Small intestine (tissue), 7 donors: ENCODE measurements at regions not wholly inside any gene's neighbourhood (a gene's known extent, or its start where the extent isn't known, plus 50 kb on each side); places are given as distances from the start of the nearest gene placed in this dataset.

Experiments used
- DNase-seq, 2 donors: peaks; one replicate each; pipeline versions ENCODE4 v3.0.0 to v3.0.0-alpha.2; 2013
- FAIRE-seq: peaks from 2 replicates; lab custom pipeline; 2012; peaks lifted over from hg19 to GRCh38; lab: Jason Lieb, UNC
- H3K27ac ChIP-seq, 3 donors: one replicate each; pipeline ENCODE4 v1.5.1; 2013; ENCODE audit warnings: low read length in 2 of 3, mild to moderate bottlenecking in 2 of 3, control low read depth in 1 of 3, inconsistent platforms in 1 of 3, low read depth in 1 of 3, moderate library complexity in 1 of 3
- H3K27me3 ChIP-seq, 3 donors: one replicate each; pipeline ENCODE4 v1.6.1; 2013; ENCODE audit warnings: low read length in 3 of 3, inconsistent platforms in 1 of 3; ENCODE audit not compliant: control insufficient read depth in 3 of 3, insufficient read depth in 3 of 3
- H3K36me3 ChIP-seq, 3 donors: one replicate each; pipeline ENCODE4 v1.6.1; 2013; ENCODE audit warnings: low read length in 3 of 3, inconsistent platforms in 1 of 3, low read depth in 1 of 3, mild to moderate bottlenecking in 1 of 3, moderate library complexity in 1 of 3; ENCODE audit not compliant: control insufficient read depth in 3 of 3, insufficient read depth in 2 of 3
- H3K4me1 ChIP-seq, 3 donors: one replicate each; pipeline ENCODE4 v1.6.1; 2013; ENCODE audit warnings: low read length in 2 of 3, inconsistent platforms in 1 of 3, low read depth in 1 of 3, mild to moderate bottlenecking in 1 of 3, moderate library complexity in 1 of 3; ENCODE audit not compliant: control insufficient read depth in 3 of 3, insufficient read depth in 2 of 3
- H3K4me3 ChIP-seq, 3 donors: one replicate each; pipeline ENCODE4 v1.5.1; 2013; ENCODE audit warnings: low read length in 3 of 3, control low read depth in 1 of 3, inconsistent platforms in 1 of 3, low read depth in 1 of 3, mild to moderate bottlenecking in 1 of 3, moderate library complexity in 1 of 3
- H3K9me3 ChIP-seq, 2 donors: one replicate each; pipeline ENCODE4 v1.6.1; 2013; ENCODE audit warnings: low read depth in 1 of 2, low read length in 1 of 2; ENCODE audit not compliant: control insufficient read depth in 2 of 2, insufficient read depth in 1 of 2
- WGBS, 3 donors: extraction: QIAGEN DNeasy Blood & Tissue Kit; methylation state at CpG; one replicate each; pipeline ENCODE4 v1.1.7; 2013; 5-methylcytosine and 5-hydroxymethylcytosine counted together
- donor health status: healthy with polysubstance abuse.
- donor health status: control.
- donor health status: control.
- donor health status: Bipolar disorder and iron deficiency.
- donor health status: healthy.

DNA sequence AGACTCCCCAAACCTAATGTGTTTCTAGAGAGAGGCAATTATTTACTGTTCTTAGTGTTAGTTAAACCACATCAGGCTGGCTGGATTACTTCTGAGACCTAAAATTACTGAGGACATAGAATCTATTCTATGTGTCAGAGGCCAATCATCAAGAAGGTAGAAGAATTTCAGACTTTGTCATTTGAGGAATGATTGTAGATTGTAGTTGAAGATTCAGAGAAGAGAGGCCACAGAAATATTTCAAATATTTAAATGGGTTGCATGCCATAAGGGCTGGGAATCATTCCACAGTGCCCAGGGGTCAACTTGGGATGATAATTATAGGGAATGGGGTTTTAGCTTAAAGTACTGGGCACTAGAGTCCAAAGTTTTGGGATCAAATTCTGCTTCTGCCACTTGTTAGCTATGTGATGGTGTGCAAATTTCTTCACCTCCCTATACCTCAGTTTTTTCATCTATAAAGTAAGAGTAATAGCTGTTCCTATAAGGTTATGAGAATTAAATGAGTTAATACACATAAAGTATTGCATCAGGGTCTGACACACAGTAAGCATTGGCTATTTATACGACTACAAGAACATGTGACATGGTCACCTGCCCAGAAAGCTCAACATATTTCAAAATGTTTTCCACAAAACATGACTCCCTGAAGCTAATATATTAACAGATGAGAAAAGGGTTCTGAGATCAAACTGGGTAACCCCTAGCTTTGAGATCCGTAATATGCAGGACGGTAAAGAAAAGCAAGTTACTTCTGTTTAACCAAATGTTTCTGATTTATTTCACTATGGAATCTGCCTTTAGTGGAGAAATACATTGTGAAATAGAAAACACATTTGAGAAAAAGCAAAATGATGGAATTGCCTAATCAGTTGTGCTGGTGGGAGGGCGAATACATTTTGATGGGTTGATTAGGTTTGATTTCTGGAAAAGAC, 69.7 kb upstream of the SPAG17 start:
- H3K4me1 ChIP-seq: no peaks in the 10 kb centered on the region
- no peaks in the 10 kb centered on the region for H3K36me3 ChIP-seq
- H3K27ac ChIP-seq: no peak overlapping the region
- H3K4me3 ChIP-seq: no peak overlapping the region
- no peak for DNase-seq
- no peaks in the 10 kb centered on the region for H3K9me3 ChIP-seq
- no peak for FAIRE-seq
- WGBS, 3 donors: 83 to 90% (median 86%) methylated on average over 4 of the region's 4 CpGs
- no peaks in the 10 kb centered on the region for H3K27me3 ChIP-seq

- Histone ChIP-seq H3K4me3 (no peak overlapping the region), H3K4me1 (no peaks in the 10 kb centered on the region), H3K9me3 (no peaks in the 10 kb centered on the region), H3K27ac (no peak overlapping the region), H3K36me3 (no peaks in the 10 kb centered on the region), H3K27me3 (no peaks in the 10 kb centered on the region)
- 57 to 71% (median 65%) methylated on average over 2 of the region's 2 CpGs for WGBS, 3 donors
- FAIRE-seq: no peak
- DNase-seq: no peak
Measured at GRCh38 chr1:118254001-118254400, 69.0 kb upstream of the SPAG17 start.

GRCh38 chr1:118253053-118253915, 68.3 kb upstream of the SPAG17 start:
- Histone ChIP-seq H3K27ac (no peak overlapping the region), H3K4me1 (no peaks in the 10 kb centered on the region), H3K36me3 (no peaks in the 10 kb centered on the region), H3K27me3 (no peaks in the 10 kb centered on the region), H3K9me3 (no peaks in the 10 kb centered on the region), H3K4me3 (no peak overlapping the region)
- 60 to 69% (median 65%) methylated on average over 10 of the region's 10 CpGs for WGBS, 3 donors
- DNase-seq (no peak), FAIRE-seq (no peak)

GRCh38 chr1:118252624-118253023, 67.6 kb upstream of the SPAG17 start:
- DNase-seq: no peak

GRCh38 chr1:118250232-118250631, 65.2 kb upstream of the SPAG17 start:
- H3K36me3 ChIP-seq: no peaks in the 10 kb centered on the region
- no peaks in the 10 kb centered on the region for H3K4me1 ChIP-seq
- H3K27ac ChIP-seq: no peak overlapping the region
- no peak for DNase-seq
- no peak overlapping the region for H3K4me3 ChIP-seq
- WGBS, 3 donors: 30 to 47% (median 42%) methylated on average over 3 of the region's 3 CpGs
- no peaks in the 10 kb centered on the region for H3K9me3 ChIP-seq
- FAIRE-seq: no peak
- no peaks in the 10 kb centered on the region for H3K27me3 ChIP-seq

More at GRCh38 chr1:118252624-118253023, 67.6 kb upstream of the SPAG17 start:
- no peaks in the 10 kb centered on the region for H3K4me1 ChIP-seq
- no peaks in the 10 kb centered on the region for H3K27me3 ChIP-seq
- H3K27ac ChIP-seq: no peak overlapping the region
- no peaks in the 10 kb centered on the region for H3K36me3 ChIP-seq
- no peak overlapping the region for H3K4me3 ChIP-seq
- no peaks in the 10 kb centered on the region for H3K9me3 ChIP-seq
- no peak for FAIRE-seq
- 82 to 96% (median 84%) methylated on average over 3 of the region's 3 CpGs for WGBS, 3 donors

DNA sequence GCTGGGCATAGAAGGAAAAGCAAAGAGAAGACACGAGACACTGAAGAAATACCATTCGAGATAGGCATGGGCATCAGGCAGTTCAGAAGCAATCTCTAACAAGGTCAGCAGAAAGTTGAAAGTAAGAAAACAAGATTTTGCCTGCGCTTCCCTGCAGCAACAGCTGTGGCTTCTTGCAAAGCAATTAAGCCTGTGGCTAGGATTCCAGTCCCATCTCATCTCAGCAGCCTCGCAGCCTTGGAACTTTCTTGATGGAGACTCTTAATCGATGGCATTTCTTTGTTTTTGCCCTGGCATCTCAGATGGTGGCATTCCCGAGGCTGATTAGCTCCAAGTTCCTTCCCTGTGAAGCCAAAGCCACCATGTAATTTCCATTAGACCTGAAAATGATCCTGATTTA, 64.6 kb upstream of the SPAG17 start:
- WGBS, 3 donors: 75 to 83% (median 77%) methylated on average over 6 of the region's 6 CpGs

DNA sequence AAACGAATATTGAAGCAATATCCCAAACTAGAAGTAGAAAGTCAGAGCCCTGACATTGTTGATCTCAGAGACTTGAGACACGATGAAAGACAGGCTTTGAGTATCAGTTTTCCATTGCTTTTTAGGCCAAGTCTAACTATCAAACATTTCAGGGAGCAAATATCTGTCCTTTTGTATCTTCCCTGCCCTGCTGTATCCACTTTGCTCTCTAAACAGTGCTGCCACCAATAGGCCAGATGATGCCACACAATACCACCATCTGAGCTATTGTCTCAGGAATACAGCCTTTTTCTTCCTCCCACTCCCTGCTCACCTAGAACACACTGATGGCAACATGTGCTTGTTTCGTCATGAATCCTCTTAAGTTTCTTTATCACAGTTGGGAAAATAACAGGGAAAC, 62.6 kb upstream of the SPAG17 start:
- no peaks in the 10 kb centered on the region for H3K36me3 ChIP-seq
- no peak overlapping the region for H3K4me3 ChIP-seq
- FAIRE-seq (no peak), DNase-seq (peak; percentile 5 to 12)
- H3K9me3 ChIP-seq: no peaks in the 10 kb centered on the region
- no peak overlapping the region for H3K27ac ChIP-seq
- no peaks in the 10 kb centered on the region for H3K27me3 ChIP-seq
- H3K4me1 ChIP-seq: no peaks in the 10 kb centered on the region
- WGBS, 3 donors: 74 to 79% (median 77%) methylated on average over 3 of the region's 3 CpGs

More for the DNA sequence above, 64.6 kb upstream of the SPAG17 start:
- Histone ChIP-seq H3K27ac (no peak overlapping the region), H3K4me1 (no peaks in the 10 kb centered on the region), H3K9me3 (no peaks in the 10 kb centered on the region), H3K27me3 (no peaks in the 10 kb centered on the region), H3K4me3 (no peak overlapping the region), H3K36me3 (no peaks in the 10 kb centered on the region)
- FAIRE-seq (no peak), DNase-seq (no peak)

DNA sequence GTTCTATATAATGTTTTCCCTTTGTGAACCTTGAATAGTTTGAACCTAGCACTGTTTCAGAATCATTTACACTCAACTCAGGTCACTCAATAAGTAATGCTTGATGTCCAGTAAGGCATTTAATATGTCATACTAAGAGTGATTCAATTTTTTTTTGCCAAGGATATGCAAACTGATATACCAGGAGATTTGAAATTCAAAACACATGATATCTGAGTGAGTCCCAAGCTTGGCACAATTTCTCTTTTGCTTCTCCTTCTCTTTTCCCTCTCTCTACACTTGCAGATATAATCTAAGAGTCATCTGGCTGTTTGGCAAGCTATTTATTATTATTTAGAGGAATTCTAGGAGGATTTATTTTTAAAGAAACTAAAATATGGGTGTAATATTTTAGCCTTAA, 61.6 kb upstream of the SPAG17 start:
- DNase-seq (no peak), FAIRE-seq (no peak)
- H3K4me1 ChIP-seq: no peaks in the 10 kb centered on the region
- H3K4me3 ChIP-seq: no peak overlapping the region
- H3K27ac ChIP-seq: no peak overlapping the region
- no peaks in the 10 kb centered on the region for H3K27me3 ChIP-seq
- H3K36me3 ChIP-seq: no peaks in the 10 kb centered on the region
- H3K9me3 ChIP-seq: no peaks in the 10 kb centered on the region
